Thyroid gland (tissue), 4 donors: ENCODE measurements at regions not wholly inside any gene's neighbourhood (a gene's known extent, or its start where the extent isn't known, plus 50 kb on each side); places are given as distances from the start of the nearest gene placed in this dataset.

Experiments
- CTCF ChIP-seq, 6 experiments: fragments of 200-600 bp in 3 of 6; fragments of 450-650 bp in 3 of 6; sonication (generic) in 3 of 6; IDR thresholded peaks; one replicate each; pipeline ENCODE4 v1.5.1; 2016 to 2019; ENCODE audit warnings: antibody characterized with exemption in 6 of 6, mild to moderate bottlenecking in 2 of 6, inconsistent platforms in 1 of 6, moderate library complexity in 1 of 6
- POLR2A ChIP-seq, 2 donors: fragments of 450-650 bp; IDR thresholded peaks; one replicate each; pipeline ENCODE4 v1.6.1; 2017; ENCODE audit warnings: antibody characterized with exemption in 2 of 2, mild to moderate bottlenecking in 2 of 2, moderate library complexity in 1 of 2

GRCh38 chr3:88398581-88398980 is 248.8 kb downstream of the C3orf38 start:
- TF ChIP-seq CTCF (IDR thresholded peaks at IDR 0.05) (no peak), POLR2A (IDR thresholded peaks at IDR 0.05) (no peak)
